Caco-2 (cell line): ENCODE measurements at regions not wholly inside any gene's neighbourhood (a gene's known extent, or its start where the extent isn't known, plus 50 kb on each side); places are given as distances from the start of the nearest gene placed in this dataset.

Experiments
- BruUV-seq: library from RNA; stranded (reverse); fragments of 400-500 nt; replicated peaks from 2 replicates; lab custom pipeline; 2021; lab: Mats Ljungman, UMichigan
- CTCF ChIA-PET: fragments of 300-600 bp; sonication (Branson Sonifier 250); formaldehyde crosslinking; loops from one replicate; lab custom pipeline; 2022; ENCODE audit warnings: antibody characterized with exemption; lab: Charles Lee
- POLR2A ChIA-PET: fragments of 300-600 bp; sonication (Branson Sonifier 250); formaldehyde crosslinking; loops from one replicate; lab custom pipeline; 2022; ENCODE audit warnings: antibody characterized with exemption; lab: Charles Lee
- DNase-seq, 2 experiments: peaks; one replicate each; pipeline versions ENCODE4 v3.0.0 to v3.0.0-alpha.2; 2020 to 2022
- H3K27me3 ChIP-seq: replicated peaks from 2 replicates; pipeline ENCODE4 v1.6.0; 2011; ENCODE audit warnings: low read length; ENCODE audit not compliant: control insufficient read depth, insufficient read depth
- H3K36me3 ChIP-seq: 2 replicates; pipeline ENCODE4 v1.5.1; 2011; ENCODE audit warnings: low read length; ENCODE audit not compliant: control insufficient read depth, insufficient read depth
- H3K4me1 ChIP-seq: fragments of 250-450 bp; sonication (Bioruptor Pico); 2 replicates; pipeline ENCODE4 v1.5.1; 2020; ENCODE audit warnings: mild to moderate bottlenecking
- H3K4me3 ChIP-seq: 2 replicates; pipeline ENCODE4 v1.5.1; 2011; ENCODE audit warnings: low read depth, mild to moderate bottlenecking, control low read depth, low read length
- H3K9me3 ChIP-seq: fragments of 250-450 bp; sonication (Bioruptor Pico); 2 replicates; pipeline ENCODE4 v1.5.1; 2020; ENCODE audit warnings: mild to moderate bottlenecking, moderate library complexity
- H3K27ac Mint-ChIP-seq: one replicate; pipeline ENCODE4 v1.8.0; 2022; ENCODE audit warnings: mixed read lengths; ENCODE audit not compliant: unreplicated experiment
- H3K27me3 Mint-ChIP-seq: one replicate; pipeline ENCODE4 v1.8.0; 2022; ENCODE audit warnings: mixed read lengths; ENCODE audit not compliant: insufficient read depth, unreplicated experiment
- H3K36me3 Mint-ChIP-seq: one replicate; pipeline ENCODE4 v1.8.0; 2022; ENCODE audit warnings: mild to moderate bottlenecking, mixed read lengths; ENCODE audit not compliant: insufficient read depth, unreplicated experiment
- H3K4me1 Mint-ChIP-seq: one replicate; pipeline ENCODE4 v1.8.0; 2022; ENCODE audit warnings: low read depth, mixed read lengths; ENCODE audit not compliant: unreplicated experiment
- H3K4me3 Mint-ChIP-seq: one replicate; pipeline ENCODE4 v1.8.0; 2022; ENCODE audit warnings: mild to moderate bottlenecking, moderate library complexity, mixed read lengths; ENCODE audit not compliant: unreplicated experiment
- H3K9me3 Mint-ChIP-seq: one replicate; pipeline ENCODE4 v1.8.0; 2022; ENCODE audit warnings: mixed read lengths; ENCODE audit not compliant: unreplicated experiment
- CTCF ChIP-seq, 2 experiments: fragments of 200-600 bp in 1 of 2; IDR thresholded peaks; 1 replicate in 1 of 2; 2 replicates in 1 of 2; pipeline versions ENCODE4 v1.5.1 to v1.8.0; 2011 to 2022; ENCODE audit warnings: antibody characterized with exemption in 1 of 2, control low read depth in 1 of 2, inconsistent platforms in 1 of 2, low read depth in 1 of 2, low read length in 1 of 2, mild to moderate bottlenecking in 1 of 2, moderate library complexity in 1 of 2; ENCODE audit not compliant: insufficient read depth in 1 of 2, severe bottlenecking in 1 of 2, unreplicated experiment in 1 of 2
- intact Hi-C: fragments of 100-400 bp; cut with micrococcal nuclease; formaldehyde crosslinking; loops from one replicate; pipeline ENCODE4 v1.10.0; 2022; ENCODE audit not compliant: unreplicated experiment

- intact Hi-C loops, result no loop called here
- H3K9me3 ChIP-seq, result peaks cover 17% of the 10 kb centered on the region
- ChIA-PET CTCF (no interaction called here), POLR2A (no interaction called here)
- no peaks in the 10 kb centered on the region for H3K36me3 ChIP-seq
- H3K27me3 ChIP-seq, result no peaks in the 10 kb centered on the region
- Mint-ChIP-seq H3K4me3 (no peak overlapping the region), H3K36me3 (no peaks in the 10 kb centered on the region), H3K4me1 (peaks cover 8% of the 10 kb centered on the region), H3K9me3 (no peaks in the 10 kb centered on the region), H3K27ac (no peak overlapping the region), H3K27me3 (no peaks in the 10 kb centered on the region)
- no peak for DNase-seq
- no peak overlapping the region for H3K4me3 ChIP-seq
- TF ChIP-seq CTCF (IDR thresholded peaks at IDR 0.05; ENCODE audit: insufficient read depth in 1 of 2, low read depth in 1 of 2, low read length in 1 of 2, severe bottlenecking in 1 of 2, unreplicated experiment in 1 of 2), result no peak
- no TSS peak for BruUV-seq
- H3K4me1 ChIP-seq, result peaks cover 13% of the 10 kb centered on the region; the same call in 1 of the 2 replicates
Measured at GRCh38 chr10:29005988-29006387, 282.9 kb upstream of the LYZL1 start.

- intact Hi-C loops, result no loop called here
- no peak for DNase-seq
- Histone ChIP-seq H3K4me3 (no peak overlapping the region), H3K36me3 (no peaks in the 10 kb centered on the region), H3K27me3 (no peaks in the 10 kb centered on the region), H3K9me3 (peaks cover 17% of the 10 kb centered on the region), H3K4me1 (peaks cover 13% of the 10 kb centered on the region; the same call in 1 of the 2 replicates)
- ChIA-PET CTCF (no interaction called here), POLR2A (no interaction called here)
- H3K4me3 Mint-ChIP-seq, result no peak overlapping the region
- H3K27ac Mint-ChIP-seq, result no peak overlapping the region
- H3K9me3 Mint-ChIP-seq, result no peaks in the 10 kb centered on the region
- no peaks in the 10 kb centered on the region for H3K27me3 Mint-ChIP-seq
- no peak for TF ChIP-seq CTCF (IDR thresholded peaks at IDR 0.05; ENCODE audit: insufficient read depth in 1 of 2, low read depth in 1 of 2, low read length in 1 of 2, severe bottlenecking in 1 of 2, unreplicated experiment in 1 of 2)
- BruUV-seq, result no TSS peak
- H3K36me3 Mint-ChIP-seq, result no peaks in the 10 kb centered on the region
- H3K4me1 Mint-ChIP-seq, result peaks cover 8% of the 10 kb centered on the region
Measured at GRCh38 chr10:29007370-29007747, 281.5 kb upstream of the LYZL1 start.

- Mint-ChIP-seq H3K9me3 (no peaks in the 10 kb centered on the region), H3K4me3 (no peak overlapping the region), H3K27me3 (no peaks in the 10 kb centered on the region), H3K4me1 (peaks cover 8% of the 10 kb centered on the region), H3K36me3 (no peaks in the 10 kb centered on the region), H3K27ac (no peak overlapping the region)
- no TSS peak for BruUV-seq
- peak in 1 of 2 experiments; percentile 15 for TF ChIP-seq CTCF (IDR thresholded peaks at IDR 0.05; ENCODE audit: insufficient read depth in 1 of 2, low read depth in 1 of 2, low read length in 1 of 2, severe bottlenecking in 1 of 2, unreplicated experiment in 1 of 2)
- POLR2A ChIA-PET, result no interaction called here
- no peak overlapping the region for H3K4me3 ChIP-seq
- CTCF ChIA-PET, result interaction anchor here (0.7 kb wide), 1 partner anchor 344 kb away, joined by 4 read pairs; no protein-coding TSS in a partner anchor
- intact Hi-C loops, result no loop called here
- H3K36me3 ChIP-seq, result no peaks in the 10 kb centered on the region
- DNase-seq, result peak; percentile 43 to 48
- peaks cover 13% of the 10 kb centered on the region; the same call in 1 of the 2 replicates for H3K4me1 ChIP-seq
- H3K9me3 ChIP-seq, result peaks cover 17% of the 10 kb centered on the region
- H3K27me3 ChIP-seq, result no peaks in the 10 kb centered on the region
Measured at GRCh38 chr10:29007748-29008610, 280.9 kb upstream of the LYZL1 start.
